ENCODE measurements at regions not wholly inside any gene's neighbourhood (a gene's known extent, or its start where the extent isn't known, plus 50 kb on each side); places are given as distances from the start of the nearest gene placed in this dataset.
"Not testable (repeated sequence)": the region's sequence is repeated elsewhere in the genome, so short reads cannot be mapped to it uniquely, and the experiment has no call there.

DNA sequence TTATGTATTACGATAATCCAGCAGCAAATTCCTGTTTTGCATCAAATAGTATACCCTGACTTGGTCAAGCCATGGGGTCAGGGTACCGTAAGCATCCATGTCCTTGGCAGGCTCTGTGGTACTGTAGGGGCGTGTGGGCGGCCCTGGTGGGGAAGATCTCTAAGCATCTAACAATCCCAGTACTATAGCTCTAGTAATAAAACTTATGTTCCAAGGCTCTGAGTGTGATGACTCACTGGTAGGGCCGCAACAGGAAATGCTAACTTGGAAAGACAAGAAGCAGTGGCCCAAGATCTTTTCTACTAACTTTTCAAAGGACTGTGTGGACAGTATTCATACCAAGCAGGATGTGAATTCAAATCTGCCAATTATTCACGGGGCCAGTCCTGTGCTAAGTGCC lies 63.8 kb downstream of the CLEC18A start:
- DNase-seq (ENCODE audit: low read depth), result peak; percentile 41

DNA sequence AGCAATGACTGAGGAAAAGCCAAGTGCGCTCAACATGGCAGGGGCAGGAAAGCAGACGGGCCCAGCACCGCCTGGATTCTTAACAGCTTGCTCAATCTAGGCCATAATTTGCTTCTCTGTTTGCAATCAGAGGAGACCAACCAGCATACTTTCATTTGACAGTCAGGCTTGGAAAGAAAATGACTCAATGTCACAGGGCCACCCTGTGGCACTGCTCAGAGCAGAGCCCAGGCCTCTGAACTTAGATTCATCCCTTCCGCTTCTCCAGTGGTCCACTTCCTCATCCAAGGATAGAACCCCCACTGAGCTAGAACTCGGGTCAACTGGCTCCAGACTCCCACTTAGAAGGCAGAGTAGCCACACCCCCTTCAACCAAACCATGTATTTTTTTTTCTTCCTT lies 65.6 kb downstream of the CLEC18A start:
- DNase-seq (ENCODE audit: low read depth), result not testable (repeated sequence)

DNA sequence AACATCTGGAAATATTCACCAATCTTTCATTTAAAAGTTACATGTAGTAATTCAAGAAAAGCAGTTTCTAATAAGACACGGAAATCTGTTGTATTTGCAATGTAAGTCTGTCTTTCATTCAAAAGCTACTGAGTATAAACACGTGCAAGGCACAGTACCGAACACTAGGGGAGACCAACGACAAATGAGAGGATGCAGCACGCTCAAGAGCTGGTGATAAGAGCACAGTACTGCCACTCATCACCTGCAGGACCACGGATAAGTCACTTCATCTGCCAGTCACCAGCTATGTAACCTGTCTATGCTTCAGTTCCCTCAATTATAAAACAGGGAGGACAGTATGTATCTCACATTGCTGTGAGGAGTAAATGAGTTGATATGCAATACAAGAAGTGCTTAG lies 67.1 kb downstream of the CLEC18A start:
- DNase-seq (ENCODE audit: low read depth), result peak; percentile 21

DNA sequence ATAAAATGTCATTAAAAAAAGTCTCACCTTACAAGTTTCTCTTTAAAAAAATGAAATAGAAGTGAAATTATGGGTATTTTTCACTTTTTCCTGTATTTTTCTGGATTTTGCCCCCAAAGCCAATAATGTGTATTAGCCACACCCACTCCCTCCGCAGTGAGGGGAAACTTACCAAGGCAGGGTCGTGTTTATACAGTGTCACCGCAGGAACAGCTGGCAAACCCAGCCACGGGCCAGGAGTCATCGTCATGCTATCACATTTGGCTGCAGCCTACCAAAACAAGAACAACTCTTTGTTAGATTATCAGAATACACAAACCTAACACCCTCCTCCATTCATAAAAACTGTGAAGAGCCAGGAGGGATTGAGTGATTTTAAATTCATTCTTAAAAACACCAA lies 72.1 kb downstream of the CLEC18A start:
- not testable (repeated sequence) for DNase-seq (ENCODE audit: low read depth)

DNA sequence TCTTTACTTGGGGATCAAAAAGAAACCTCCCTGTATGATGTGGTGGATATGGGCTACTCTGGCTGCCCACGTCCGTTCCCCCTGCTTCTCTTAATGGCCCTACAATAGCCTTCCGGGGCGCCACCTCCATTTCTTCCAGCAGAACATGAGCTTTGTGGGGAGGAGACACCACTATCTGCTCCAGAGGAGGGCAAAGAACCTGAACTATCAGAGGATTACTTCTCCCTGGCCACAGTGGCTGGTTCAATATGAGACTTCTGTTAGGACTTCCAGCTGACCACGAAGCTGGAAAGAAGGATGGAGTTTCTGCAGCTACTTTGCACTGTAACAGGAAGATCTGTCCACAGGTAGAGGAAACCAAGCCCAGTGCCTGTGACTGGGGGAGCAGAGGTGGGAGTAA lies 72.8 kb downstream of the CLEC18A start:
- not testable (repeated sequence) for DNase-seq (ENCODE audit: low read depth)

DNA sequence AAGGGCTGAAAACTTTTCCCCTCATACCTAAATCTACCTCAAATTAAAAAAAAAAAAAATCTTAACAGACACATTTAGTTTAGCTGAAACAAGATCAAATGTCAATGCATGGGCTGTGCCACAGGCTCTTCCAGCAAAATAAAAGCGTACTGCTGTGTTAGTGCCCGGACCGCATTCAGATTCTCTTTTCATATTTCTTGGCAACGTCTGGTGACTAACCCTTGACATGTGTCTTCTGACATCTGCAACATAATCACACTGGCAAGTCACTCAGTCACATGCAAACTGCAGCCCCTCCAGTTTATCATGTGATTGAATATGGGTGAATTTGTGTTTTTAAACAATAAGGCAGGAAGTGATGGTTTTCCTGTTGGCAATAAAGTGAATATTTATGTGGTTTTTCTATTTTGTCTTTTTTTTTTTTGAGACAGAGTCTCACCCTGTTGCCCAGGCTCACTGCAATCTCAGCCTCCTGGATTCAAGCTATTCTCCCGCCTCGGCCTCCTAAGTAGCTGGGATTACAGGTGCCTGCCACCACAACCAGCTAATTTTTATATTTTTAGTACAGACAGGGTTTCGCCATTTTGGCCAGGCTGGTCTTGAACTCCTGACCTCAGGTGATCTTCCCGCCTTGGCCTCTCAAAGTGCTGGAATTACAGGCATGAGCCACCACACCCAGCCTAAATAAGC lies 75.2 kb downstream of the CLEC18A start:
- DNase-seq (ENCODE audit: low read depth), result peak; percentile 42

DNA sequence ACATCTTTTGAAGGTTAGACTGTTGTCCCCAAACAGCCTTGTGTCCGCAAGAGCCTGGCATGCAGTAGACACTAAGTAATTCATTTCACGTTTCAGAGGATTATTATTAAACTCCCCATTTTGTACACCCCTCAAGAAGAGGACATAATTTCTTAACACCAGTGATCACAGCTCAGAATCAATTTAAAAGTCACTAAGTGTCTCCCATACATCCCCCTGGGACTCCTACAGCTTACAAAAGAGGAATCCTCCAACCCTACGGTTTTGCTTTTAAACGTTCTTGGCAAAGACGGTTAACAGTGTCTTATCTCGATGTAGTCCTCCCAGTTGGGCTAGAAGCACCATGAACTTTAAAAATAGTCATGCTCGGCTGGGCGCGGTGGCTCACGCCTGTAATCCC lies 81.2 kb upstream of the PDPR start:
- DNase-seq (ENCODE audit: low read depth), result not testable (repeated sequence)

DNA sequence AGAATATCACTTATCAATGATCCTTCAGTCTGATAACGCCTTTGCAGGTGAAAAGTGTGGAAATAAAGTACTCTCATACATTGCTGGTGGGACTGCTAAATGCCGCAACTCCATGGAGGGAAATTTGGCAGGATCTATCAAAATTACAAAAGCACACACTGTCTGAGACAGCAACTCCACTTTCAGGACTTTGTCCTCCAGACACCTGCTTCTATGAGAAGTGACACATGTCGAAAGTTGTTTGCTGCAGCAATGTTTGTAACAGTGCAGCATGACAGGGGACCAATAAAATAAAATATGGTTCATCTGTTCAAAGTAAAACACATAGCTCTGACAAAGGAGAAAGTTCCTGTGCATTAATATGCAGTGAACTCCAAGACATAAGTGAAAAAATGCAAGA lies 76.2 kb upstream of the PDPR start:
- not testable (repeated sequence) for DNase-seq (ENCODE audit: low read depth)

DNA sequence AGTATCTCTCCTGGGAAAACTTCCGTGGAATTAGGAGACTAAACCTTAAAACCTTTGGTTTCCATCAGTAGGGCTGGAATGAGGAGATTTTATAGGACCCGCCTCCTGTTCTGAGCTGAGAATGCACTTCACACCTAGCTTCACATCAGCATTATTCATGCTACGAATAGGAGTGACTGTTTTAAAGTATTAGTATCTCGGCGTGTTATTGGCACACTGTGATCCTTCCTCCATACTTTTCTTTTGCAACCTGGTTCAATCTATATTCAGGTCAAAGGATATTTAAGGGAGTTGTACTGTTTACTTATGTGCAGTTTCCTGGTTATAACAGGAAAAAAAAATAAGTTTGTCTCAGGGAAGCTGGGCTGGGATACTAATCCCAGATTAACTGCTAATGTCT lies 73.6 kb upstream of the PDPR start:
- not testable (repeated sequence) for DNase-seq (ENCODE audit: low read depth)

DNA sequence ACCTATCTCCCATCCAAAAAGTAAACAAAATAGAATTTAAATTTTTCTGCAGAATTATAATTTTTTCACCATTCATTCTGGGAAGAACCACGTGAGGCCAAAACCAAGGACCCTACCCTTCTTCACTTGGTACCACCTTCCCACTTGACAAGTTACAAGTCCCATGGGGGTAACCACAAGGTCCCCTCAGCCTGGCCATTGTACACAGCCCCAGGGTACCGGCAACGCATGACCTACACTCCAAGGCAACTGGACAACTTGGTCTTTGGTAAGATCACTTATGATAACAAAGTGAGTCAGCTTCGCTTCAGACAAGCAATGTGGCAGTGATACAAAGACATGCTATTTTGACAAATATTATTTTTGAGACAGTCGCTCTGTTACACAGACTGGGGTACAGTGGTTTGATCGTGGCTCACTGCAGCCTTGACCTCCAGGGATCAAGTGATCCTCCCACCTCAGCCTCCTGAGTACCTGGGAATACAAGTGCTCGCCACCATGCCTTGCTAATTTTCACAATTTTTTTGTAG lies 70.5 kb upstream of the PDPR start:
- DNase-seq (ENCODE audit: low read depth), result peak; percentile 41

DNA sequence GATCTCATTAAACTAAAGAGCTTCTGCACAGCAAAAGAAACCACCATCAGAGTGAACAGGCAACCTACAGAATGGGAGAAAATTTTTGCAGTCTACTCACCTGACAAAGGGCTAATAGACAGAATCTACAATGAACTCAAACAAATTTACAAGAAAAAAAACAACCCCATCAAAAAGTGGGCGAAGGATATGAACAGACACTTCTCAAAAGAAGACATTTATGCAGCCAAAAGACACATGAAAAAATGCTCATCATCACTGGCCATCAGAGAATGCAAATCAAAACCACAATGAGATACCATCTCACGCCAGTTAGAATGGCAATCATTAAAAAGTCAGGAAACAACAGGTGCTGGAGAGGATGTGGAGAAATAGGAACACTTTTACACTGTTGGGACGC lies 67.6 kb upstream of the PDPR start:
- not testable (repeated sequence) for DNase-seq (ENCODE audit: low read depth)

DNA sequence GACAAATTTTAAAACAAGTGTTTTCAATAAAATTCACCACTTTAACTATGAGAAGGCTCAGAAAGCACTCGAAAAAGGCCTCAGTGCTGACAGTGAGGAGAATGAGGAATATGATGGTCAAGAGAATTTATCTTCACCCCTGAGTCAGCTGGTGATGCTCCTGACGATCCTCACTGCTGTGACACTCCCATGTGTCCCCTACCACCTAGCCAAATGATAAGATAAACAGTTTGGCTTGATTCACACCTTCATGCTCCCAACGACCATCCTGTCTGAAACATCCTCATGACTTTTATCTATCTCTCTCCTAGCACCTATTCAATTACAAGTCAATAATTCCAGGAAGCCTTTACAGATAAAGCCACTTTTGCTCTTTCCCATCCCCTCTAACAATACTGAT lies 66.0 kb upstream of the PDPR start:
- DNase-seq (ENCODE audit: low read depth), result not testable (repeated sequence)

DNA sequence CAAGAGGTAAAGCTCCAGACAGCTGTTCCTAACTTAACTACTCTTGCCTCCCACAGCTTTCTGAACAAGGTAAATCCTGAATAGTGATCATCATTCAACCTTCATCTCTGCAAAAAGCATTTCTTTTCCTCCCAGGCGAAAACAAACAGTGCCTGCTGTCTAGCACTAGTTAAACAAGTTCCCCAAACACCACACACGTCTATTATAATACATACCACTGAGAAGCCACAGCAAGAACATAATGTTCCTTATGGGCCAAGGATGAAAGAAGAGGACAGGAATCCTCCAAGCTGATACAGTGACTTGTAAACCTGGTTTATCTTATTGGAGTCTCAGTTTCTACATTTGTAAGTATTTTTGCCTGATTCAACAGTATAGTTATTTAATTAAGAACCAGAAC lies 56.1 kb upstream of the PDPR start:
- DNase-seq (ENCODE audit: low read depth), result peak; percentile 12

DNA sequence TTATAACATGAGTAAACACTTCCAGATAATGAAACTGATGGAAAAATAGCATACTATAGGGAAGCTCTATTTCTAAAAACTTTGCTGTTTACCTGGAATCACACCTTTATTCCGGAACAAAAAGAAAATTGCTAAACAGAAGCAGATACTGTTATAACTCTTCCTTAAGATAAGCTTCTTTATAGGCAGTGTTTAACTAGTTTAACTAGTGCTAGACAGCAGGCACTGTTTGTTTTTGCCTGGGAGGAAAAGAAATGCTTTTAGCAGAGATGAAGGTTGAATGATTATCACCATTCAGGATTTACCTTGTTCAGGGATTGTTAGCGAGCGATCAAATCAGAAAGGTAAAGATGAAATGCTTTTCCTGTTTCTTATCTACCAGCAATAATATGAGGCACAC lies 54.7 kb upstream of the PDPR start:
- not testable (repeated sequence) for DNase-seq (ENCODE audit: low read depth)

DNA sequence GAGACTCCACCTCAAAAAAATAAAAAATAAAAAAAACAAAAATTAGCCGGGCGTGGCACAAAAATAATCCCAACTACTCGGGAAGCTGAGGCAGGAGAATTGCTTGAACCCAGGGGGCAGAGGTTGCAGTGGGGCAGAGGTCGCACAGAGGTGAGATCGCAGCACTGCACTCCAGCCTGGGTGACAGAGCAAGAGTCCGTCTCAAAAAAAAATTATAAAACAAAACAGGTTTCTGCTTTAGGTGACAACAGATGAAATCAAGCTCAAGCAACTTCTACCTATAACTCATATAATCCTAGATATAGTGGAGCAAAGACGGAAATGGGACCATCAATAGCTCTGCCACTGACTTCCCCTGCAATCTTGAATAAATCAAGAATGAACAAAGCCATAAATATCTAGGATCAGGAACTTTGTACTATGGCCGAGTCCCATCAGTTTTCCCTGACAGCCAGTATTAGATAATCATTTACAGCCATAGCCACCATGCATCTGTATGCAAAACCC lies 53.6 kb upstream of the PDPR start:
- DNase-seq (ENCODE audit: low read depth), result not testable (repeated sequence)

DNA sequence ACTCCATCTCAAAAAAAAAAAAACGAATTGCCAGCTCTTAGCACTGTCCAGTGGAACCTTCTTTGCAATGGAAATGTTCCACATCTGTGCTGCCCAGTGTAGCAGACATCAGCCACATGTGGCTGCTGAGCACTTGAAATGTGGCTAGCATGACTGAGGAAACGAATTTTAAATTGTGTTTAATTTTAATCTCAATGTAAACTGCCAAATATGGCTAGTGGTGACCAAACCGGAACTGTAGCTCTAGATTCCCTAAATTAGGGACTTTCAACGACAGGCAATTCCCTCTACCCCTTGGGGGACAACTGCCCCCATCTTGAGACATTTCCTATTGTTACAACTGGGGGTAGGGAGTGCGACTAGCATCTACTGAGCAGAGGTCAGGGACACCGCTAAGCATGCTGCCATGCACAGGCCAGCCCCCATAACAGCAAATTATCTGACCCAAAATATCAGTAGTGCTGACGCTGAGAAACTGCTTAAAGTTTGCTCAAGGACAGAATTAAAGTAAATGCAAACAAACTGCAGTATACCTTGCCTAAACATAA lies 52.4 kb upstream of the PDPR start:
- DNase-seq (ENCODE audit: low read depth), result not testable (repeated sequence)

DNA sequence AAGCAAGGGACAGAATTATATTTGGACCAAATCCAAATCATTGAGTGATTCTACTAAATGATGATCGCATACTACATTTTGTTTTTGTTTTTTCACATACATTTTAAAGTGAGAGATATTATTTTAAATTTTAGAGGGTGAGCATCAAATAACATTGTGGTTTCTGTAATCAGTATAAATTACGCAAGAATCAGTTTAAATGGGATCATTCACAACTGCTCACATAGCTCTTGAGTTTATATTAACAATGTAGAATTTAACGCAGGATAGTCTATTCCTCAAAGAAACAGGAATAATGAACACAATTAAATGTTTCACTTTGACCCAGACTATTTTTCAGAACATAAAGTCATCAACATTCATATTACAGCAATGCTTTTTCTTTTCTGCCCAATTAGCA lies 51.2 kb upstream of the PDPR start:
- not testable (repeated sequence) for DNase-seq (ENCODE audit: low read depth)

Data from iris pigment epithelial cell (primary cell).